ENCODE measurements at regions not wholly inside any gene's neighbourhood (a gene's known extent, or its start where the extent isn't known, plus 50 kb on each side); places are given as distances from the start of the nearest gene placed in this dataset.

GRCh38 chr7:41207141-41207540, 495.7 kb downstream of the INHBA start (continued):
- TF ChIP-seq CHD7 (IDR thresholded peaks at IDR 0.05; ENCODE audit: insufficient replicate concordance, low read length), result no peak
- no peak for TF ChIP-seq SIN3A (conservative IDR thresholded peaks at IDR 0.05 in 1 of 2, IDR thresholded peaks at IDR 0.05 in 1 of 2; ENCODE audit: low read depth in 1 of 2, low read length in 2 of 2)
- no peak for TF ChIP-seq RFX5 (IDR thresholded peaks at IDR 0.05; ENCODE audit: borderline replicate concordance, low read depth, low read length)
- TF ChIP-seq CTBP2 (IDR thresholded peaks at IDR 0.05; ENCODE audit: borderline replicate concordance, insufficient read depth, insufficient read length, low read length), result no peak
- no peak for TF ChIP-seq SAP30 (IDR thresholded peaks at IDR 0.05; ENCODE audit: insufficient read depth, insufficient replicate concordance, low read length)
- no peak for TF ChIP-seq NRF1 (IDR thresholded peaks at IDR 0.05; ENCODE audit: low read depth, low read length)
- no peak for TF ChIP-seq SP4 (IDR thresholded peaks at IDR 0.05; ENCODE audit: low read length)
- TF ChIP-seq EZH2 (IDR thresholded peaks at IDR 0.05; ENCODE audit: low read depth, low read length, severe bottlenecking), result no peak
- TF ChIP-seq CBX5 (IDR thresholded peaks at IDR 0.05; ENCODE audit: low read depth, low read length), result no peak
- TF ChIP-seq USF2 (IDR thresholded peaks at IDR 0.05; ENCODE audit: low read length), result no peak
- no peak for TF ChIP-seq CHD1 (IDR thresholded peaks at IDR 0.05; ENCODE audit: low read depth, low read length)
